ENCODE measurements at regions not wholly inside any gene's neighbourhood (a gene's known extent, or its start where the extent isn't known, plus 50 kb on each side); places are given as distances from the start of the nearest gene placed in this dataset.

- no TSS peak for BruUV-seq (replicated peaks)
- Histone ChIP-seq H3K36me3 (ENCODE audit: control insufficient read depth, insufficient read depth, low read length) (no peaks in the 10 kb centered on the region; the same call in 1 of the 2 replicates), H3K27me3 (replicated peaks; ENCODE audit: control insufficient read depth, insufficient read depth, low read length) (no peaks in the 10 kb centered on the region), H3K4me1 (peaks cover 18% of the 10 kb centered on the region), H3K9me3 (0 out of 2 replicates have a peak, but pooled peaks cover 4% of the 10 kb centered on the region), H3K4me3 (ENCODE audit: low read depth, low read length) (no peak overlapping the region)
- H3K27ac Mint-ChIP-seq (ENCODE audit: unreplicated experiment), result no peak overlapping the region
- no peak overlapping the region for H3K4me3 Mint-ChIP-seq (ENCODE audit: unreplicated experiment)
- peaks cover 31% of the 10 kb centered on the region for H3K36me3 Mint-ChIP-seq (ENCODE audit: insufficient read depth, unreplicated experiment)
- peaks cover 7% of the 10 kb centered on the region for H3K4me1 Mint-ChIP-seq (ENCODE audit: low read depth, unreplicated experiment)
- no peak for DNase-seq
- no peaks in the 10 kb centered on the region for H3K27me3 Mint-ChIP-seq (ENCODE audit: insufficient read depth, unreplicated experiment)
- ChIA-PET CTCF (no interaction called here), POLR2A (interaction anchor here (0.6 kb wide), 1 partner anchor 27 kb away, joined by 4 read pairs; no protein-coding TSS in a partner anchor)
- intact Hi-C loops (cut with micrococcal nuclease; ENCODE audit: unreplicated experiment), result no loop called here
- no peak for TF ChIP-seq CTCF (IDR thresholded peaks at IDR 0.05; ENCODE audit: insufficient read depth in 1 of 2, low read depth in 1 of 2, low read length in 1 of 2, severe bottlenecking in 1 of 2, unreplicated experiment in 1 of 2)
- H3K9me3 Mint-ChIP-seq (ENCODE audit: unreplicated experiment), result peaks cover 2% of the 10 kb centered on the region
These were observed 56.8 kb upstream of the ARL4D start for GRCh38 chr17:43341715-43342588.

DNA sequence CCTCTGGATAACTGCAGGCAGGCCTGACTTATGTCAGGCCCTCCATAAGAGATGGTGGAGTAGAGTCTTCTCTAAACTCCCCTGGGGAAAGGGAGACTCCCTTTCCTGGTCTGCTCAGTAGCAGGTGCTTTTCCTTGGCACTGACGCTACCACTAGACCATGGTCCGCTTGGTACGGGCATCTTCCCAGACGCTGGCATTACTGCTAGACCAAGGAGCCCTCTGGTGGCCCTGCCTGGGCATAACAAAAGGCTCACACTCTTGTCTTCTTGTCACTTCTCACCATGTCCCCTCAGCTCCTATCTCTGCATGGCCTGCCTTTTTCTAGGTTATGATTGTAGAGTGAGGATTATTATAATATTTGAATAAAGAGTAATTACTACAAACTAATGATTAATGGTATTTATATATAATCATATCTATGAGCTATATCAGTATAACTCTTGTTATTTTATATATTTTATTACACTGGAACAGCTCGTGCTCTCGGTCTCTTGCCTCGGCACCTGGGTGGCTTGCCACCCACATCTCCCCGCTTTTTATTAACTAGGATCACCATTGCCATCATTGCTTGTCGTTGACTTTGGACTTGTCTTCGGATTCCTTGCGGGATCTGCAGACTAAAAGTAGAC, 59.8 kb upstream of the ARL4D start:
- peak; percentile 72 to 74 for TF ChIP-seq CTCF (IDR thresholded peaks at IDR 0.05; ENCODE audit: insufficient read depth in 1 of 2, low read depth in 1 of 2, low read length in 1 of 2, severe bottlenecking in 1 of 2, unreplicated experiment in 1 of 2)
- ChIA-PET POLR2A (interaction anchor here (1.4 kb wide), 1 partner anchor 22 kb away, joined by 7 read pairs; no protein-coding TSS in a partner anchor), CTCF (interaction anchor here (1.7 kb wide), 1 partner anchor 18 kb away, joined by 5 read pairs; no protein-coding TSS in a partner anchor)
- peaks cover 1% of the 10 kb centered on the region for H3K4me1 Mint-ChIP-seq (ENCODE audit: low read depth, unreplicated experiment)
- intact Hi-C loops (cut with micrococcal nuclease; ENCODE audit: unreplicated experiment), result no loop called here
- H3K27ac Mint-ChIP-seq (ENCODE audit: unreplicated experiment), result no peak overlapping the region
- no peaks in the 10 kb centered on the region for H3K9me3 ChIP-seq
- H3K9me3 Mint-ChIP-seq (ENCODE audit: unreplicated experiment), result no peaks in the 10 kb centered on the region
- no peak overlapping the region for H3K4me3 Mint-ChIP-seq (ENCODE audit: unreplicated experiment)
- peak in 1 of 2 experiments; percentile 75 for DNase-seq
- H3K36me3 Mint-ChIP-seq (ENCODE audit: insufficient read depth, unreplicated experiment), result peaks cover 14% of the 10 kb centered on the region
- no TSS peak for BruUV-seq (replicated peaks)
- no peak overlapping the region for H3K4me3 ChIP-seq (ENCODE audit: low read depth, low read length)
- H3K36me3 ChIP-seq (ENCODE audit: control insufficient read depth, insufficient read depth, low read length), result no peaks in the 10 kb centered on the region; the same call in 1 of the 2 replicates
- no peaks in the 10 kb centered on the region for H3K27me3 Mint-ChIP-seq (ENCODE audit: insufficient read depth, unreplicated experiment)
- H3K27me3 ChIP-seq (replicated peaks; ENCODE audit: control insufficient read depth, insufficient read depth, low read length), result no peaks in the 10 kb centered on the region
- peaks cover 11% of the 10 kb centered on the region for H3K4me1 ChIP-seq

- no peaks in the 10 kb centered on the region for H3K9me3 ChIP-seq
- intact Hi-C loops (cut with micrococcal nuclease; ENCODE audit: unreplicated experiment), result no loop called here
- Mint-ChIP-seq H3K4me1 (ENCODE audit: low read depth, unreplicated experiment) (peaks cover 7% of the 10 kb centered on the region), H3K4me3 (ENCODE audit: unreplicated experiment) (no peak overlapping the region), H3K9me3 (ENCODE audit: unreplicated experiment) (no peaks in the 10 kb centered on the region), H3K27ac (ENCODE audit: unreplicated experiment) (no peak overlapping the region), H3K36me3 (ENCODE audit: insufficient read depth, unreplicated experiment) (peaks cover 14% of the 10 kb centered on the region), H3K27me3 (ENCODE audit: insufficient read depth, unreplicated experiment) (no peaks in the 10 kb centered on the region)
- peaks cover 9% of the 10 kb centered on the region for H3K4me1 ChIP-seq
- no TSS peak for BruUV-seq (replicated peaks)
- TF ChIP-seq CTCF (IDR thresholded peaks at IDR 0.05; ENCODE audit: insufficient read depth in 1 of 2, low read depth in 1 of 2, low read length in 1 of 2, severe bottlenecking in 1 of 2, unreplicated experiment in 1 of 2), result no peak
- H3K4me3 ChIP-seq (ENCODE audit: low read depth, low read length), result no peak overlapping the region
- no peaks in the 10 kb centered on the region; the same call in 1 of the 2 replicates for H3K36me3 ChIP-seq (ENCODE audit: control insufficient read depth, insufficient read depth, low read length)
- POLR2A ChIA-PET, result interaction anchor here (1.4 kb wide), 1 partner anchor 23 kb away, joined by 7 read pairs; no protein-coding TSS in a partner anchor
- no peaks in the 10 kb centered on the region for H3K27me3 ChIP-seq (replicated peaks; ENCODE audit: control insufficient read depth, insufficient read depth, low read length)
- no peak for DNase-seq
- CTCF ChIA-PET, result no interaction called here
These were observed 60.9 kb upstream of the ARL4D start for GRCh38 chr17:43337684-43338428.

All from Caco-2 (cell line).